HepG2 (cell line): ENCODE measurements at regions not wholly inside any gene's neighbourhood (a gene's known extent, or its start where the extent isn't known, plus 50 kb on each side); places are given as distances from the start of the nearest gene placed in this dataset.

Experiments
- ATAC-seq: fragments of 200-7000 bp; cut with Tn5 transposase; 3 replicates; pipeline ENCODE4 v1.9.1; 2020; ENCODE audit warnings: mild to moderate bottlenecking, moderate library complexity
- BruUV-seq: library from RNA; stranded (reverse); fragments of 400-500 nt; replicated peaks from 2 replicates; lab custom pipeline; 2021; lab: Mats Ljungman, UMichigan
- CTCF ChIA-PET: fragments of 300-600 bp; formaldehyde crosslinking; extraction: SDS; loops from one replicate; lab custom pipeline; 2021; ENCODE audit warnings: low total read pairs, inconsistent platforms, low intra/inter-chr PET ratio; lab: Yijun Ruan, JAX
- POLR2A ChIA-PET: fragments of 350-600 bp; sonication (Branson Sonifier 250); formaldehyde crosslinking; loops from one replicate; lab custom pipeline; 2020; ENCODE audit warnings: antibody characterized with exemption, inconsistent platforms; lab: Yijun Ruan, JAX
- DNase-seq: peaks from one replicate; pipeline ENCODE4 v3.0.0-alpha.2; 2015; ENCODE audit warnings: low spot score
- FAIRE-seq: peaks from 3 replicates; lab custom pipeline; 2011; peaks lifted over from hg19 to GRCh38; lab: Jason Lieb, UNC
- H2AFZ ChIP-seq: one replicate; pipeline ENCODE4 v1.6.1; 2011; ENCODE audit warnings: low read length, inconsistent platforms
- H3K27ac ChIP-seq: fragments of 300-600 bp; 3 replicates; pipeline ENCODE4 v1.8.0; 2011; ENCODE audit warnings: mixed run types, mild to moderate bottlenecking, mixed read lengths, low read length, inconsistent platforms; ENCODE audit not compliant: insufficient read depth; ENCODE audit errors: extremely low read length
- H3K27me3 ChIP-seq, 2 experiments: fragments of 200-600 bp in 1 of 2; 2 replicates in 1 of 2; 3 replicates in 1 of 2; pipeline versions ENCODE4 v1.6.0 to v1.8.0; 2011; ENCODE audit warnings: low read length in 2 of 2, mild to moderate bottlenecking in 2 of 2, moderate library complexity in 2 of 2, inconsistent platforms in 1 of 2; ENCODE audit not compliant: insufficient read depth in 2 of 2, control insufficient read depth in 1 of 2
- H3K36me3 ChIP-seq, 2 experiments: fragments of 200-600 bp in 1 of 2; replicated peaks in 1 of 2; 2 replicates in 1 of 2; 3 replicates in 1 of 2; pipeline versions ENCODE4 v1.5.1 to v1.8.0; 2011; ENCODE audit warnings: low read length in 2 of 2, inconsistent platforms in 1 of 2; ENCODE audit not compliant: insufficient read depth in 2 of 2, control insufficient read depth in 1 of 2
- H3K4me1 ChIP-seq: 2 replicates; pipeline ENCODE4 v1.5.1; 2012; ENCODE audit warnings: low read length, inconsistent platforms; ENCODE audit not compliant: insufficient read depth
- H3K4me2 ChIP-seq: 2 replicates; pipeline ENCODE4 v1.6.0; 2011; ENCODE audit warnings: low read depth, low read length, inconsistent platforms
- H3K4me3 ChIP-seq, 3 experiments: fragments of 200-600 bp in 1 of 3; sonication (generic), shearing (Covaris generic) in 1 of 3; replicated peaks in 1 of 3; 2 replicates each; pipeline ENCODE4 v1.5.1; 2011 to 2016; ENCODE audit warnings: low read length in 3 of 3, inconsistent platforms in 2 of 3, low read depth in 2 of 3, mild to moderate bottlenecking in 2 of 3, control low read depth in 1 of 3, mixed read lengths in 1 of 3; ENCODE audit not compliant: insufficient read depth in 1 of 3
- H3K79me2 ChIP-seq: one replicate; pipeline ENCODE4 v1.6.1; 2011; ENCODE audit warnings: low read length, inconsistent platforms; ENCODE audit not compliant: insufficient read depth
- H3K9ac ChIP-seq: 2 replicates; pipeline ENCODE4 v1.6.0; 2011; ENCODE audit warnings: mild to moderate bottlenecking, low read depth, low read length, inconsistent platforms; ENCODE audit not compliant: insufficient read depth
- H3K9me3 ChIP-seq: 2 replicates; pipeline ENCODE4 v1.5.1; 2012; ENCODE audit warnings: mild to moderate bottlenecking, low read length
- H4K20me1 ChIP-seq: 2 replicates; pipeline ENCODE4 v1.6.0; 2011; ENCODE audit warnings: inconsistent platforms, mild to moderate bottlenecking, low read length, moderate library complexity; ENCODE audit not compliant: insufficient read depth
- ARID2 ChIP-seq: sonication (generic); formaldehyde crosslinking; IDR thresholded peaks from 2 replicates; pipeline ENCODE4 v1.8.1; 2022; ENCODE audit warnings: mild to moderate bottlenecking, missing genetic modification reagents, borderline replicate concordance
- CENPBD1 ChIP-seq: sonication (generic); formaldehyde crosslinking; IDR thresholded peaks from 2 replicates; pipeline ENCODE4 v1.8.0; 2022; ENCODE audit warnings: missing genetic modification reagents, low read depth, mild to moderate bottlenecking, borderline replicate concordance
- KMT2A ChIP-seq: sonication (generic); formaldehyde crosslinking; IDR thresholded peaks from 2 replicates; pipeline ENCODE4 v1.4.0; 2020; ENCODE audit warnings: missing genetic modification reagents
- LCORL ChIP-seq, 2 experiments: fragments of 450-650 bp in 1 of 2; sonication (generic) in 1 of 2; formaldehyde crosslinking in 1 of 2; IDR thresholded peaks; 2 replicates each; pipeline versions ENCODE4 v1.5.0 to v1.6.1; 2017 to 2020; ENCODE audit warnings: antibody characterized with exemption in 1 of 2, missing genetic modification reagents in 1 of 2
- MAFF ChIP-seq: IDR thresholded peaks from 2 replicates; pipeline ENCODE4 v1.6.1; 2011; ENCODE audit warnings: low read depth, low read length, improper control_type of control experiment
- MAFK ChIP-seq, 2 experiments: IDR thresholded peaks in 1 of 2; conservative IDR thresholded peaks in 1 of 2; 2 replicates each; pipeline ENCODE4 v1.6.1; 2011; ENCODE audit warnings: improper control_type of control experiment in 2 of 2, low read length in 2 of 2
- TBL1XR1 ChIP-seq: fragments of 150-350 bp; IDR thresholded peaks from 2 replicates; pipeline ENCODE4 v1.6.1; 2014; ENCODE audit warnings: borderline replicate concordance, low read length; ENCODE audit not compliant: partially characterized antibody
- TCF7 ChIP-seq: sonication (generic); IDR thresholded peaks from 2 replicates; pipeline ENCODE4 v1.6.1; 2016; ENCODE audit warnings: antibody characterized with exemption, low read depth
- ZFAT ChIP-seq: sonication (generic); formaldehyde crosslinking; conservative IDR thresholded peaks from 2 replicates; pipeline ENCODE4 v1.8.1; 2023; ENCODE audit warnings: missing genetic modification reagents, inconsistent platforms
- ZFP36L2 ChIP-seq: sonication (generic); formaldehyde crosslinking; IDR thresholded peaks from 2 replicates; pipeline ENCODE4 v1.4.0; 2020; ENCODE audit warnings: missing genetic modification reagents
- ZNF430 ChIP-seq: sonication (generic); formaldehyde crosslinking; IDR thresholded peaks from 2 replicates; pipeline ENCODE4 v1.9.0; 2021; ENCODE audit warnings: mild to moderate bottlenecking, missing genetic modification reagents
- ZNF468 ChIP-seq: sonication (generic); formaldehyde crosslinking; IDR thresholded peaks from 2 replicates; pipeline ENCODE4 v1.8.0; 2022; ENCODE audit warnings: mild to moderate bottlenecking, moderate library complexity, missing genetic modification reagents
- ZNF75D ChIP-seq: sonication (generic); formaldehyde crosslinking; IDR thresholded peaks from 2 replicates; pipeline ENCODE4 v1.8.1; 2023; ENCODE audit warnings: missing genetic modification reagents, mild to moderate bottlenecking, borderline replicate concordance
- WGBS: methylation state at CpG from one replicate; pipeline ENCODE4 v1.1.6; 2017; ENCODE audit warnings: low lambda C conversion rate; 5-methylcytosine and 5-hydroxymethylcytosine counted together
- in situ Hi-C: cut with HindIII; loops from 2 replicates; pipeline ENCODE4 v1.10.0; 2017; ENCODE audit warnings: low pct_unique_long_range_greater_than_20kb; ENCODE audit not compliant: extremely low pct_ligation_motif_present
- intact Hi-C: fragments of 100-400 bp; cut with micrococcal nuclease; formaldehyde crosslinking; loops from one replicate; pipeline ENCODE4 v1.10.0; 2022; ENCODE audit not compliant: unreplicated experiment

- 3% methylated on average over 1 of the region's 1 CpG for WGBS
- intact Hi-C loops = no loop called here
- no peak overlapping the region for H2AFZ ChIP-seq
- no peak overlapping the region for H3K27ac ChIP-seq
- no peaks in the 10 kb centered on the region for H3K4me1 ChIP-seq
- ChIA-PET CTCF (no interaction called here), POLR2A (no interaction called here)
- no peaks in the 10 kb centered on the region for H3K9me3 ChIP-seq
- no peaks in the 10 kb centered on the region for H3K27me3 ChIP-seq
- H3K36me3 ChIP-seq = no peaks in the 10 kb centered on the region
- BruUV-seq = no TSS peak
- no peak overlapping the region for H3K4me3 ChIP-seq
- no peaks in the 10 kb centered on the region for H4K20me1 ChIP-seq
- in situ Hi-C loops = no loop called here
- H3K9ac ChIP-seq = no peak overlapping the region
- ATAC-seq = no peak
- H3K4me2 ChIP-seq = no peak overlapping the region
- DNase-seq = no peak
- no peaks in the 10 kb centered on the region for H3K79me2 ChIP-seq
- FAIRE-seq = no peak
- TF ChIP-seq ZFAT (CRISPR knock-in tag) (no peak), ZNF75D (CRISPR knock-in tag) (no peak), TCF7 (no peak), ARID2 (CRISPR knock-in tag) (no peak), ZFP36L2 (CRISPR knock-in tag) (no peak), ZNF468 (CRISPR knock-in tag) (no peak), KMT2A (CRISPR knock-in tag) (no peak), CENPBD1 (CRISPR knock-in tag) (no peak), ZNF430 (CRISPR knock-in tag) (no peak)
Measured at GRCh38 chr1:115204513-115204912, 115.2 kb upstream of the TSPAN2 start.

- CTCF ChIA-PET = no interaction called here
Measured at GRCh38 chr1:115203287-115203686, 114.0 kb upstream of the TSPAN2 start.

More at GRCh38 chr1:115203287-115203686, 114.0 kb upstream of the TSPAN2 start:
- Histone ChIP-seq H3K4me3 (no peak overlapping the region), H3K79me2 (no peaks in the 10 kb centered on the region), H3K9me3 (no peaks in the 10 kb centered on the region), H3K4me1 (no peaks in the 10 kb centered on the region), H3K4me2 (no peak overlapping the region), H2AFZ (no peak overlapping the region), H3K27ac (no peak overlapping the region), H4K20me1 (no peaks in the 10 kb centered on the region), H3K27me3 (no peaks in the 10 kb centered on the region), H3K9ac (no peak overlapping the region), H3K36me3 (no peaks in the 10 kb centered on the region)
- POLR2A ChIA-PET = no interaction called here
- peak in 1 of 2 experiments; percentile 29; a peak in 2 of 4 replicates for TF ChIP-seq MAFK (conservative IDR thresholded peaks at IDR 0.05 in 1 of 2, IDR thresholded peaks at IDR 0.05 in 1 of 2; ENCODE audit: low read length in 2 of 2)
- no peak for TF ChIP-seq TBL1XR1
- no peak for TF ChIP-seq LCORL (IDR thresholded peaks at IDR 0.05)
- no peak for TF ChIP-seq LCORL (CRISPR knock-in tag; IDR thresholded peaks at IDR 0.05)
- TF ChIP-seq MAFF = peak; percentile 9; the same call in 1 of the 2 replicates
- no peak for ATAC-seq
- 80% methylated on average over 1 of the region's 1 CpG for WGBS
- intact Hi-C loops (no loop called here), in situ Hi-C loops (no loop called here)
- BruUV-seq = no TSS peak
- no peak for FAIRE-seq
- no peak for DNase-seq
